ENCODE measurements at regions not wholly inside any gene's neighbourhood (a gene's known extent, or its start where the extent isn't known, plus 50 kb on each side); places are given as distances from the start of the nearest gene placed in this dataset.

- DNase-seq: no peak
- H3K27me3 Mint-ChIP-seq (ENCODE audit: low read depth): peaks cover 2% of the 10 kb centered on the region
- no peaks in the 10 kb centered on the region for H3K9me3 Mint-ChIP-seq
- no peak for ATAC-seq
- no peaks in the 10 kb centered on the region for H3K36me3 Mint-ChIP-seq (ENCODE audit: insufficient read depth)
- no peaks in the 10 kb centered on the region for H3K4me1 Mint-ChIP-seq (ENCODE audit: low read depth)
- no peak overlapping the region for H3K4me3 Mint-ChIP-seq
These were observed 450.5 kb upstream of the ACVR2A start for GRCh38 chr2:147394179-147394790.

GRCh38 chr2:147392180-147392579 is 452.6 kb upstream of the ACVR2A start:
- ATAC-seq: no peak
- H3K4me1 Mint-ChIP-seq (ENCODE audit: low read depth): no peaks in the 10 kb centered on the region
- H3K36me3 Mint-ChIP-seq (ENCODE audit: insufficient read depth): no peaks in the 10 kb centered on the region
- H3K27me3 Mint-ChIP-seq (ENCODE audit: low read depth): peaks cover 2% of the 10 kb centered on the region
- H3K9me3 Mint-ChIP-seq: no peaks in the 10 kb centered on the region
- DNase-seq: no peak
- no peak overlapping the region for H3K4me3 Mint-ChIP-seq

- no peak for ATAC-seq
- no peak for DNase-seq
- no peak overlapping the region for H3K4me3 Mint-ChIP-seq
- H3K36me3 Mint-ChIP-seq (ENCODE audit: insufficient read depth): no peaks in the 10 kb centered on the region
- H3K9me3 Mint-ChIP-seq: no peaks in the 10 kb centered on the region
- H3K4me1 Mint-ChIP-seq (ENCODE audit: low read depth): no peaks in the 10 kb centered on the region
- peaks cover 2% of the 10 kb centered on the region for H3K27me3 Mint-ChIP-seq (ENCODE audit: low read depth)
These were observed 454.4 kb upstream of the ACVR2A start for GRCh38 chr2:147390475-147390874.

DNA sequence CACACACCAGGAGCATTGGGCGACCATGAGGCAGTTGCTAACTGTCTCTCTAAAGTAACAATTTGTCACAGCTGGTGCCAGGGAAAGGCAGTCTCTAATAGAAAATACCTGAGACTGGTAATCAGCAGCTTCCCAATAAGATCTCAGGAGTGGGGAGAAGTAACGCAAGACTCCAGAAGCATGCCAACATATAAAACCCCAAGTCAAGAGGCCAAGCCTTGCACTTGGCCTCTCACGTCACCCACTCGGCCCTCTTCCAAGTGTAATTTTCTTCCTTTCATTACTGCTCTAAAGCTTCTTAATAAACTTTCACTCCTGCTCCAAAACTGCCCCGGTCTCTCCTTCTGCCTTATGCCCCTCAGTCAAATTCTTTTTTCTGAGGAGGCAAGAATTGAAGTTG is 455.6 kb upstream of the ACVR2A start:
- no peak for ATAC-seq
- DNase-seq: no peak
- Mint-ChIP-seq H3K27me3 (ENCODE audit: low read depth) (peaks cover 2% of the 10 kb centered on the region), H3K4me3 (no peak overlapping the region), H3K36me3 (ENCODE audit: insufficient read depth) (no peaks in the 10 kb centered on the region), H3K4me1 (ENCODE audit: low read depth) (no peaks in the 10 kb centered on the region), H3K9me3 (no peaks in the 10 kb centered on the region)

DNA sequence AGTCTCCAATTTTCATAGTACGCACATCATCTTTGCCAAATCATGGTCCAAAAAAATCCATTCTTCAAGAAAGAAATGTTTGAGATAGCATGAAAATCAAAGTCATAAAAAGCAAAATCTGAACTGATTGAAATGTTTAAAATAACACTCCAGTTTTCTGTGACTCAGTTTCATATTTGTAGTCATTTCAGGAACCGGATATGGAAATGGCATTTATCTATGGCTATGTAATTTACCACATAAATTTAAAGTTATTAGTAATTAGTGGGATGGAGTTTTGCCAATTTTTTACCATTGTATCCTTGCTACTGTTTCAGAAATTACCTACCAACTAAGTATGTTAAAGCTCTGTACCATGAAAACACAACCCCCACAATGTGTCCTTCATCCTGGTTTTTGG is 456.6 kb upstream of the ACVR2A start:
- no peak for DNase-seq
- Mint-ChIP-seq H3K27me3 (ENCODE audit: low read depth) (peaks cover 2% of the 10 kb centered on the region), H3K4me1 (ENCODE audit: low read depth) (no peaks in the 10 kb centered on the region), H3K4me3 (no peak overlapping the region), H3K9me3 (no peaks in the 10 kb centered on the region), H3K36me3 (ENCODE audit: insufficient read depth) (no peaks in the 10 kb centered on the region)
- no peak for ATAC-seq

DNA sequence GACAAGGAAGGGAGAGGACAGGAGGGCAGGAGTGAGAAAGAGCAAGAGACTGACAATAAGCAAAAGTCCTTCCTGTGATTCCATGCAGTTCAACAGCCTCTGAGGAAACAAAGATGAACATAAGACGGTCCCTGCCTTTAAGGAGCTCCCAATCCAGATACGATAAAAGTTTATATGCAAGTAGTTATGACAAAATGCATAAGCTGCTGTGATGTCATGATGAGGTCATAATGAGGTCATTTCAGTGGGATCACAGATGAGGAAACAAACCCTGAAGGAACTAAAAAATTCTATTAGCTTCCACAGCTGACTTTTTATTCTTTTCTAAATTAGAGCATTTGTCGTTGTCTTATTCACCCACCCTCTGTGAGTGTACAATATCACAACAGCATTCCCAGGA is 458.5 kb upstream of the ACVR2A start:
- DNase-seq: no peak
- no peaks in the 10 kb centered on the region for H3K9me3 Mint-ChIP-seq
- no peaks in the 10 kb centered on the region for H3K4me1 Mint-ChIP-seq (ENCODE audit: low read depth)
- ATAC-seq: no peak
- no peak overlapping the region for H3K4me3 Mint-ChIP-seq
- H3K27me3 Mint-ChIP-seq (ENCODE audit: low read depth): peaks cover 2% of the 10 kb centered on the region
- no peaks in the 10 kb centered on the region for H3K36me3 Mint-ChIP-seq (ENCODE audit: insufficient read depth)

- peaks cover 2% of the 10 kb centered on the region for H3K27me3 Mint-ChIP-seq (ENCODE audit: low read depth)
- ATAC-seq (no peak), DNase-seq (no peak)
- H3K4me1 Mint-ChIP-seq (ENCODE audit: low read depth): no peaks in the 10 kb centered on the region
- no peaks in the 10 kb centered on the region for H3K9me3 Mint-ChIP-seq
- H3K36me3 Mint-ChIP-seq (ENCODE audit: insufficient read depth): no peaks in the 10 kb centered on the region
- no peak overlapping the region for H3K4me3 Mint-ChIP-seq
These were observed 459.2 kb upstream of the ACVR2A start for GRCh38 chr2:147385600-147385999.

GRCh38 chr2:147384659-147385058 is 460.2 kb upstream of the ACVR2A start:
- H3K36me3 Mint-ChIP-seq (ENCODE audit: insufficient read depth): no peaks in the 10 kb centered on the region
- ATAC-seq (no peak), DNase-seq (no peak)
- H3K4me1 Mint-ChIP-seq (ENCODE audit: low read depth): no peaks in the 10 kb centered on the region
- no peaks in the 10 kb centered on the region for H3K27me3 Mint-ChIP-seq (ENCODE audit: low read depth)
- no peak overlapping the region for H3K4me3 Mint-ChIP-seq
- H3K9me3 Mint-ChIP-seq: no peaks in the 10 kb centered on the region

DNA sequence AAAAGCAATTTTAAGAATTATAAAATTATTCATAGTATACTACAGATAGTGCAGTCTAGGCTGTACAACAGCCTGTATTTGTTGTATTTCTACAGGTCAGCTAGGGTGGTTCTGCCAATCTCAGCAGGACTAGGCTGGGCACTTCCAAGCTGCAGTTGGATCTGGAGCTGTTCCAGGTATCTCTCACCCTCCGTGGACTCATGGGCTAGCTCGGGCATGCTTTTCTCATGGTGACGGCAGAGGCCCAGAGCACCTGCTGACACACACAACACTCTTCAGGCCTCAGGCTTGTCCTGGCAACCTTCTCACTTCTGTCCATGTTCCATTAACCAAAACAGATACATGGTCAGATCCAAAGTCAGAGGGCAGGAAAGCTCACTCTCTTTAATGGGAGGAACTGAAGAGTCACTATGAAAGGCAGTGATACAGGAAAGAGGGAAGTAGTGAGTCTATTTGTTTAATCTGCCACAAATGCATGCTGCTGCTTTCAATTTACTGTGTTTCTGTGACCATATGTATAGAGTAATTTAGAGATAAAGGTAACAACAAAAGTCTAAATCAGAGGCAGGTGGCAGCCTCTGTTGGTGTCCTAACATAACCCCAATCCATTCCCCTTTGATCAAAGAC is 462.4 kb upstream of the ACVR2A start:
- H3K4me3 Mint-ChIP-seq: no peak overlapping the region
- ATAC-seq (no peak), DNase-seq (no peak)
- no peaks in the 10 kb centered on the region for H3K36me3 Mint-ChIP-seq (ENCODE audit: insufficient read depth)
- no peaks in the 10 kb centered on the region for H3K9me3 Mint-ChIP-seq
- H3K27me3 Mint-ChIP-seq (ENCODE audit: low read depth): no peaks in the 10 kb centered on the region
- no peaks in the 10 kb centered on the region for H3K4me1 Mint-ChIP-seq (ENCODE audit: low read depth)

GRCh38 chr2:147378403-147378802 is 466.4 kb upstream of the ACVR2A start:
- Mint-ChIP-seq H3K36me3 (ENCODE audit: insufficient read depth) (no peaks in the 10 kb centered on the region), H3K4me1 (ENCODE audit: low read depth) (no peaks in the 10 kb centered on the region), H3K4me3 (no peak overlapping the region), H3K27me3 (ENCODE audit: low read depth) (no peaks in the 10 kb centered on the region), H3K9me3 (no peaks in the 10 kb centered on the region)
- ATAC-seq (no peak), DNase-seq (no peak)

GRCh38 chr2:147375073-147375472 is 469.8 kb upstream of the ACVR2A start:
- DNase-seq (no peak), ATAC-seq (no peak)
- H3K36me3 Mint-ChIP-seq (ENCODE audit: insufficient read depth): no peaks in the 10 kb centered on the region
- H3K4me1 Mint-ChIP-seq (ENCODE audit: low read depth): peaks cover 1% of the 10 kb centered on the region
- H3K27me3 Mint-ChIP-seq (ENCODE audit: low read depth): no peaks in the 10 kb centered on the region
- H3K4me3 Mint-ChIP-seq: no peak overlapping the region
- no peaks in the 10 kb centered on the region for H3K9me3 Mint-ChIP-seq

- DNase-seq (no peak), ATAC-seq (no peak)
- Mint-ChIP-seq H3K27me3 (ENCODE audit: low read depth) (no peaks in the 10 kb centered on the region), H3K4me3 (no peak overlapping the region), H3K4me1 (ENCODE audit: low read depth) (peaks cover 1% of the 10 kb centered on the region), H3K9me3 (no peaks in the 10 kb centered on the region), H3K36me3 (ENCODE audit: insufficient read depth) (no peaks in the 10 kb centered on the region)
These were observed 470.4 kb upstream of the ACVR2A start for GRCh38 chr2:147374423-147374811.

- Mint-ChIP-seq H3K27me3 (ENCODE audit: low read depth) (no peaks in the 10 kb centered on the region), H3K4me3 (no peak overlapping the region), H3K36me3 (ENCODE audit: insufficient read depth) (no peaks in the 10 kb centered on the region), H3K4me1 (ENCODE audit: low read depth) (peaks cover 1% of the 10 kb centered on the region), H3K9me3 (no peaks in the 10 kb centered on the region)
- no peak for ATAC-seq
- no peak for DNase-seq
These were observed 470.9 kb upstream of the ACVR2A start for GRCh38 chr2:147373800-147374422.

- DNase-seq (no peak), ATAC-seq (no peak)
- Mint-ChIP-seq H3K4me3 (no peak overlapping the region), H3K27me3 (ENCODE audit: low read depth) (no peaks in the 10 kb centered on the region), H3K9me3 (peaks cover 3% of the 10 kb centered on the region), H3K4me1 (ENCODE audit: low read depth) (peaks cover 12% of the 10 kb centered on the region), H3K36me3 (ENCODE audit: insufficient read depth) (no peaks in the 10 kb centered on the region)
These were observed 476.5 kb upstream of the ACVR2A start for GRCh38 chr2:147368306-147368705.

DNA sequence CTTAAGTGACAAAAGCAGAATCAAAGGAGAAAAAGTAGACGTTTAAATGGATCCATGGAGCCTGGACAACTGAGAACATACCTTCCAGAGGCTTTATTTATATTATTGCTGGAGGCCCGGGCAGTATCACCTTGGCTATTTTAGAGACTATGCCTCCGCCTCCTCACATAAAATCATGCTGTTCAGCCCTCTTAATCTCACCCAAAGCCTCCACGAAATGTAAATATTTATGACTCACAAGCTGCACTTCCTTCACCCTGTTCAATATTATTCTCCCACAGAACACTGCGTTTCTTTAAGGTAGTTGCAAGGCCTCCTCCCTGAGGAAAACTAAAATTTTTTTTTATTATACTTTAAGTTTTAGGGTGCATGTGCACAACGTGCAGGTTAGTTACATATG is 478.6 kb upstream of the ACVR2A start:
- peaks cover 3% of the 10 kb centered on the region for H3K9me3 Mint-ChIP-seq
- H3K27me3 Mint-ChIP-seq (ENCODE audit: low read depth): no peaks in the 10 kb centered on the region
- no peak overlapping the region for H3K4me3 Mint-ChIP-seq
- ATAC-seq: no peak
- peaks cover 10% of the 10 kb centered on the region for H3K4me1 Mint-ChIP-seq (ENCODE audit: low read depth)
- DNase-seq: no peak
- no peaks in the 10 kb centered on the region for H3K36me3 Mint-ChIP-seq (ENCODE audit: insufficient read depth)
